Left forelimb (tissue), 1 donor: ENCODE measurements at regions not wholly inside any gene's neighbourhood (a gene's known extent, or its start where the extent isn't known, plus 50 kb on each side); places are given as distances from the start of the nearest gene placed in this dataset.
"Not testable (repeated sequence)": the region's sequence is repeated elsewhere in the genome, so short reads cannot be mapped to it uniquely, and the experiment has no call there.

Experiments used
- DNase-seq: peaks from one replicate; pipeline ENCODE4 v3.0.0-alpha.2; 2018; ENCODE audit warnings: low spot score

DNA sequence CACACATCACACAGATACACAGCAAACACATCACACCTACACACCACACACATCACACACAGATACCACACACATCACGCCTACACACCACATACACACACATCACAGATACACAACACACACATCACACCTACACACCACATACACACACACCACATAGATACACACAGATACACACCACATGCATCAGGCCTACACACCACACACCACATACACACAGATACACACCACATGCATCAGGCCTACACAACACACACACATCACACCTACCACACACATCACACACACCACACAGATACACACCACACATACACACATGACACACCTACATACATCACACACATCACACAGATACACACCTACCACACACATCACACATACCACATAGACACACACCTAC is 158.8 kb downstream of the NDUFA10 start:
- no peak for DNase-seq

- DNase-seq, result not testable (repeated sequence)
Observed at GRCh38 chr2:239865856-239866255, 159.3 kb downstream of the NDUFA10 start.

- DNase-seq, result no peak
Observed at GRCh38 chr2:239865059-239865639, 160.0 kb downstream of the NDUFA10 start.

DNA sequence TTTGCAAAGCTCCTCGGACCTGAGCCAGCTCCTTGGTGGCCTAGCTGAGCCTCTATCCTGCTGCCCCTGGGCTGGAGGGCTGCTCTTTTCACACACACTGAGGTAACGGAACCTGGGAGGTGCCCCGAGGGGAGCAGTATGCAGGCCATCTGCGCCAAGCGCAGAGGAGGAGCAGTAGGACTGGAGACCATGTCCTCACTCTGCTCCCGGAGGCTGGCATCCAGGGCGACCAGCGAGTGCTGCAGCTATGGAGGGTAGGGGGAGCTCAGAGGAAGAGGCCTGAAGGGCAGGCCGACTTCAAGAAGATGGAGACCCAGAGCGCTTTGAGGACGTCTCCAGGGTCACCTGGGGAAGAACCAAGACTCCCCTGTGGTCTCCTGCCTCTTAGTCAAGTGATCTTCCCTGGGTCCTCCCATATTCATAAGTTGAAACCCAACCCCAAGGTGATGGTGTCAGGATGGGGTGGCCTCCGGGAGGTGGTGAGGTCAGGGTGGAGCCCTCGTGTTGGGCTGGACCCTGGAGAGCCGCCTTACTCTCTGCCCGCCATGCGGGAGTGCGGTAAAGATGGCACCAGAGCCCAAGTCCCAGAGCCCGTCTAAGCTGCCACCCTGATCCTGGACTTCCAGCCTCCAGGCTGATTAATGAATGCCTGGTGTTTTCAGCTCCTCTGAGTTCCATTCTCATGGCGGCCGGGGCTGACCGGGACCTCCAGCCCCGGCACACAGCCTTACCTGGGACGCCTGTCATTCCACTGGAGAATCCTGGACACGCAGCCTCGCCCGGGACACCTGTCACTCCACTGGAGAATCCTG is 160.7 kb downstream of the NDUFA10 start:
- DNase-seq, result no peak

- DNase-seq, result no peak
Observed at GRCh38 chr2:239862613-239863012, 162.5 kb downstream of the NDUFA10 start.

GRCh38 chr2:239858179-239858578 is 167.0 kb downstream of the NDUFA10 start:
- no peak for DNase-seq

DNA sequence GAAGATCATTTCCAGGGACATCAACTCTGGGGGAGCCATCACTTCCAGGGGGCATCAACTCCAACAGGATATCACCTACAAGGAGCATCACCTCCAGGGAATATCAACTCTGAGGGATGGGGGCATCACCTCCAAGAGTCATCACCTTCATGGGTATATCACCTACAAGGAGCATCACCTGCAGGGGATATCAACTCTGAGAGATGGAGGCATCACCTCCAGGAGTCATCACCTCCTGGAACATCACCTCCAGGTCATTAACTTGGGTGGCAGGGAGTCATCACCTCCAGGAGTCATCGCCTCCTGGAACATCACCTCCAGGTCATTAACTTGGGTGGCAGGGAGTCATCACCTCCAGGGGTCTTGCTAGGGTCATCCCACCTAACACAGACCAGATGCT is 167.6 kb downstream of the NDUFA10 start:
- no peak for DNase-seq

GRCh38 chr2:239856620-239857285 is 168.4 kb downstream of the NDUFA10 start:
- DNase-seq, result no peak

DNA sequence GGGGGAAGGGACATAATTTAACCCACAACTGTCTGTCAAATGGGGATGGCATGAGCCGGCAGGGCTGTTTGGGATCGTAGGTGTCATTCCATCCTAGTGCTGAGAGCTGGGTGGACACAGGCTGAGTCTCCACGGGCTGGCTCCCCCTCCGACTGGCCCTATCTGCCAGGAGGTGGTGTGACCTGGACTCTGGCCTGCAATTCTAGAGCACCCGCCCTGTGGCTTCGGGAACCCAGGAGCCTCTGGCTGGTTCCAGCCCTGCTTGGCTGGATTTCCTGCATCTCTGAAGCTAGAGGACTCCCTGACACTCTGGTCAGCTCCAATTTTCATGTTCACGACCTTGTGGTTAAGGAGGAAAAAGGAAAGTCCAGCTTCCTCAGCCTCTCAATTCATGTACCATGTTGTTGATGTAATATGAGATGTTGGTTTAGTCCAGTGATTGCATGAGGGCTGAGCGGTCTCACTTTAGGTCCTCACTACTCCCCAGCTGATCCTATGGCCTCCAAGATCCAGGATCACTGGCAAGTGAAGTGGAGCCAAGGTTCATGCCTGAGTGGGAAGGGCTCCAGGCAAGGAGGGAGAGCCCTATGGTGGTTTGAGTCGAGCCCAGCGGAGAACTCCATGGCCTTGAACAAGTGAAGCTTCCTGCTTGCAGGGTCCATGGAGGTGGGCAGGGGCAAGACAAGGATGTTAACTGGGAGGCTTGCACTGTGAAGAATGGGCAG is 169.1 kb downstream of the NDUFA10 start:
- DNase-seq, result no peak

DNA sequence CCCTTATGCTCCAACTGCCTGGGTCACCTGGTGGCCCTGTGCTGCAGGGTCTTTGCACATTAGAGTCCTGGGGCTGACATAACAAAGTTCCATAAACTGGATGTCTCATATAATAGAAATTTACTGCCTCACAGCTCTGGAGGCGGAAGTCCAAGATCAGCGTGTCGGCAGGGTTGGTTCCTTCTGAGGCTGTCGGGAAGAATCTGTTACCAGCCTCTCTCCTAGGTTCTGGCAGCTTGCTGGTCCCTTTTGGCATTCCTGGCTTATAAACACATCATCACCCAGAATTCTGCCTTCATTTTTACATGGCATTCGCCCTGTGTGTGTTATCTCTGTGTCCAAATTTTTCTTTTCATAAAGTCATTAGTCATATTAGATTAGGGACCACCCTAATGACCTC is 170.5 kb downstream of the NDUFA10 start:
- DNase-seq, result no peak

DNA sequence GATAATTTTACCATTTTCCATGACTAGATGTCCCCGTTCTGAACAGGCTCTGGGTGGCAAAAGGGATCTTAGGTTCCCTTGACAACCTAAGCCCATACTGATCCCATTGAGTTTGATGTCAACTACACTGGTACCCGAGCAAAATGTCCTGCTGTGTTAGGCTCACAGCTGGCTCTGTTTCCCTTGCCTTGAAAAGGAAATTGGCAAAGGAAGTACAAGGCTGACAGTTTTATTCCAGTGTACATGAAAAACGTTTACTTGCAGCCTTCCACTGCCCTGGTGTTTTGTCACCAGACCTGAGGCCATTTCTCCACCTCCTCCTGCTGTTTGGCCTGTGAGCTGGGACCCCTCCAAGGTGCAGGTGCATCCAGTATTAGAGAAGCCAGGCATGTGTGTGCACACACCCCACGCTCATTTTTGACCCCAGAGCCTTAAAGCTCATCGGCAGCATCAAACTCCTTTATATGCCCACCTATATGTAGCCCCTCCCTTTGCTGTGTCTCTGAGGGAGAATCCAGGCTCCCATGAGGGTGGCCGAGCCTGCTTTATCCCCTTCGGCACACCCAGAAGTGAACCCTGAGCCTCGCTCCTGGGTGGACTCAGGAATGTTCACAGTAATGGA is 171.3 kb downstream of the NDUFA10 start:
- DNase-seq, result no peak

DNA sequence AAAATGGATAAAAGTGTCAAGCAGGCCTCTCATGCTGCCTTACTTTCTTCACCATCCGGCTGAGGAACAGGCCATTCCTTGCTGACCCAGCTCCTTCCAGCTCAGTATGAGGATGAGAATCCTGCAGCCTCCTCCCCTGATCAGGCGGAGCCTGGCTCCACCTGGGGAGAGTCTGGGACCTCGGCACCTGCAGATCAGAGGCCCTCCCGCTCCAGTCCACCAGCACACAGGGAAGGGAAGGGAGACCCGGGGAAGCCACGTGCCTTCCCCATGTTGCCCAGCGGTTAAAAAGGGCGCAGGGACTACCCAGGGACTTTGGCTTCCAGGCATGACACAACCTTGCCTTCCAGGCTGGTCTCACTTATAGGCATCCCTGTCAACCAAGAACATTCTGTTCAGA is 172.0 kb downstream of the NDUFA10 start:
- DNase-seq, result no peak

DNA sequence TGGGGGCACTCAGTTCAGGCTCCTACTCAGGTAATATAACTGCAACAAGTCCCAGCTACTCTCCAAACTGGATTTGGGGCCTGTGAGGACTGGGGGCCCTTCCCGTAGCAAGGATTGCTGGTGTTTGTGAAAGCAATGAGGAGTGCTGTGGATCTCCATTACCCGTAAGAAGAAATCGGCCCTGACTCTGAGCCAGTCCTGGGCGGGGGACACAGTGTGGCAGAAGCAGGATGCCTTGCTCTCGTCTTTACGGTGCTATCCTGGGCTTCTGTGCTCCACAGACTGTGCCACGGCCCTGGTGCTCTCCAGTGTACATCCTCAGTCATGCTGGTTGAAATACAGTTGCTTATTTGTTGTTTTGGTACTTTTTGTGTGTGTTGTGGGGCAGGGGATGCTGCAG is 172.9 kb downstream of the NDUFA10 start:
- DNase-seq, result no peak

DNA sequence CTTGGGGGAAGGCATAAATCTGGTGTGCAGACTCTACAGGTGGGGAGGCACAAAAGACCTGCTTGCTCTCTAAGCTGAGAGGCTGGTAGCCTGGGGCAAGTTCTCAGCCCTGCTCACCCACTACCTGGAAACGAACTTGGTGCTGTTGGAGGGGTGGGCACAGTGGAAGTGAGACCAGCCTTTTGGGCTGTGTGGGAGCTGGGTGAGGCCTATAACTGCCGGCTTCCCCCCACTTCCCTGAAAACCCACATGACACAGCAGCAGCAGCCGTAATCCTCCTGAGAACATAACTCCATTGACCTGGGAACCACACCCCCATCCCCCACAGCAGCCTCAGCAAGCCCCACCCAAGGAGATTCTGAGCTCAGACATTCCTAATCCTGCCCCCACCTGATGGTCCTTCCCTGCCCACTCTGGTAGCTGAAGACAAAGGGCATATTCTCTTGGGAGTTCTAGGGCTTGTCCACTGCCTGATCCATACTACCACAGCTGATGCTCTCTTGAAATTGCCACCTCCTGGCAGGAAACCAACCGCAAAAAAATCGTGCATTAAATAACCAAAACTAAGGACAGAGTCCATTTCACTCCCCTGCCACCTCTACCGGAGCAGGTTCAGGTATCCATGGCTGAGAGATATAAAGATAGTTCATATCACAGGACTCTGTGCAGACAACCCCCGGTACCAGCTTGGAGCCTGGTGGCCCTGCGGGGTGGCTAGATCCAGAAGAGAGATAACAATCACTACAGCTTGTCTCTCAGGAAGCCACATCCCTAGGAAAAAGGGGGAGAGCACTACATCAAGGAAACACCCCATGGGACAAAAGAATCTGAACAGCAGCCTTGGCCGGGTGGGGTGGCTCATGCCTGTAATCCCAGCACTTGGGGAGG is 178.1 kb downstream of the NDUFA10 start:
- DNase-seq, result no peak

- DNase-seq, result no peak
Observed at GRCh38 chr2:239845968-239846367, 179.2 kb downstream of the NDUFA10 start.

DNA sequence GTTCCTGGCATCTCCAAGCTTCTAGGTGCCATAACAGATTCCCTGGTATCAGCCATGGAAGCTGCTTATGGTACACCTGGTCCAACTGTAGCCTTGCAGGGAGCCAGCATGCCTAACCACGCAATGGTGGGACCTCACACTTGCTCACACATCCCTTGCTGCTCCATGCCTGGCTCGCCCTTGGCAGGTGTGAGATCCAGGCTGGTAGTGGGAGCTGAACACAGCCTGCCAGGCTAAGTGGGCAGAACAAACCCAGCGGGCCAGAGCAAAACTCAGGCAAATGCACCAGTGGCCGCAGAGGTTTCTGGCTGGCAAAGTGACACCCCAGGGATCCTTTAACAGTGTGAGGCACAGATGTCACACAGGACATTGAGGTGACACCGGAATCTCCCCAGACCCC is 185.8 kb downstream of the NDUFA10 start:
- DNase-seq, result no peak

DNA sequence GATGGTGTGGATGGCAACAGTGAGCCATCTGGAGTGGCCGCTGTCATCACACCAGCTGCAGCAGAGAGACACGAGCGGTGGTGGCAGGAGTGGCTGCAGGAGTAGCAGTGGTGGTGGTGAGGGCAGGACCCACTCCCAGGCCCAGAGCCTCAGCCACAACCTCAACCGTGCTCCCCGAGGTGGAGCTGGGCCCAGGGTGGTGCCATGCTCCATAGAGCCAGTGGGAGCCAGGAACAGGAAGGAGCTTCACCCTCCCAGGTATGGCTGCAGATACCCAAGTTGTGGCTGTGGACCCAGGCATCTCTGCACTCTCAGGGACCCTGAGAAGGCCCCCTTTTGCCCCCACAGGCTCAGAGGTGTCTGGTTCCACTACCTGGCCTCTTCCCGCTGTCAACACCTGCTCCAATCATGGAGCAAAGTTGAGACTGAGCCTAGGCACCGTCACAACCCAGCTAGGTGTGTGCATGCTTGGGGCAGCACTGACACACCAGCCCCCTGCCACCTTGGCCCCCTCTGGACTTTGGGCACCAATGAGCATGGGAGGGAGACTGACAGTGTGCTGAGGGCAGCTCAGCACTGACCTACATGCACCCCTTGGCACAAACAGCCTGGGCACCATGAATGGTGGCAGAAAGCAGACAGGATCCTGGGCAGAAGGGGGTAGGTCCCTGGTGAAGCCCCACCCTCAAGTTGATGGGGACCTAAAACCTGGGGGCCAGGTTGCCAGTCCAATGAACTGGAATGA is 188.9 kb downstream of the NDUFA10 start:
- DNase-seq, result no peak

DNA sequence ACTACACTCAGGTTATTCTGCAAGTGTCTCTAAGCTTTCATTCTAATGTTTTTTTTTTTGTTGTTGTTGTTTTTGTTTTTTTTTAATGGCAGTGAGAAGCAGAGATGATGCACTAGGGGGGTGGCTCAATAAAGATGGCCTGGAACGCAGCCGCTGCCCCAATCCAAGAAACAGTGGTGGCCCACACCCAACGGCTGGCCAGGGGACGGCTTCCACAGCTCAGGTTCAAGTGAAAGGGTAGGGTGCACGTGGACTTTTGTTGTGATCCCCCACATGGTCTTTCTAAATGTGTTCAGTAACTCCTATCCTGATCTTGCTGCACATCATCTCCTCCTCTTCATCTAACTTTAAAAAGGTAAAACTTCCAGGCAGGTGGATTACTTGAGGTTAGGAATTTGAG is 190.1 kb downstream of the NDUFA10 start:
- no peak for DNase-seq

DNA sequence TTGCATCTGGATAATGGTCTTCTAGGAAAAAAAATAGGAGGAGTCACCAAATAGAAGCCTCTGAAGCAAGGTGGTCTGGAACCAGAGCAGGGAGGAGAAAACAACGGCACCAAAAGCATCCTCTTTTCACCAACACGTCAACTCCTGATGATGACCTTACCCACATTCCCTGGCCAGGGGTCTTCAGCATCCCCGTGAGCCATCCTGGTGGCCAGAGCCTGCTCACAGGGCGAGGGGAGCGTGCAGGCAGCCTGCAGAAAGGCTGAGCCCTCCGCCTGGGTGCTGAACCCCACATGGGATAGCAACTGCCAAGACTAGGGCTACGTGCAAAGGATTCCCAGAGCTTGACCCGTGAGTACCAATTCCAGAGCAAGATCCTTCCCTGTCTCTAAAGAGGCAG is 191.0 kb downstream of the NDUFA10 start:
- DNase-seq, result peak; percentile 30
